NCI-H774 (cell line): ENCODE measurements at regions not wholly inside any gene's neighbourhood (a gene's known extent, or its start where the extent isn't known, plus 50 kb on each side); places are given as distances from the start of the nearest gene placed in this dataset.

Source experiments
- DNase-seq: peaks from one replicate; lab custom pipeline; 2025; lab: John Stamatoyannopoulos, UW

DNA sequence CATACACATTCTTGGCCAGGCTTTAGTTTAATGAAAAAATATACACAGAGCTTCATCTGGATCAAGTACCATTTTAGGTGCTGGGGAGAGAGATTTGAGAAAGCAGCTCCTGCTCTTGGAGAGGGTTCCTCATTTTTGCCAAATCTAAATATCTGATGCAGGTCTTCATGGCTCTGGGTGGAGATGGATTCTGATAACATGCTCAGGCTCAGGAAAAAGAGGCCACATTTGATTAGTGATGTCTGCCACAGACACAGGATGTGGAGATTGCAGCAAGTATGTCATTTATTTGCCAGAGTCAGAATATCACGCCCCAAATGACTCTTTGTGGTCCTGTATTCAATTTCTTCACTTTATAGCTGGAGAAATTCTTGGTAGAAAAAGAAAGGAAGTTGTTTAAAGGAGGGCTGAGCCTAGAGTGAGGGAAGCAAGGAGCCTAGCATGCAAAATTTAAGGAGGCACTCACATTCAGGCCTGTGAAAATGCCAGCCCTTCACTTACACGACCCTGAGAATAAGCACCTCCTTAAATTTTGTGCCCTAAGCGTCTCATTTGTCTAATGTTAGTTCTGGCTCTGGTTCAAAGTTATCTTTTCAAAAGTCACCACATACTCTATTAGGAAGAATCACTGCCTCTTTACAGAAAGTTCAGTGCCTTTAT lies 492.9 kb upstream of the TBX3 start:
- no peak for DNase-seq

DNA sequence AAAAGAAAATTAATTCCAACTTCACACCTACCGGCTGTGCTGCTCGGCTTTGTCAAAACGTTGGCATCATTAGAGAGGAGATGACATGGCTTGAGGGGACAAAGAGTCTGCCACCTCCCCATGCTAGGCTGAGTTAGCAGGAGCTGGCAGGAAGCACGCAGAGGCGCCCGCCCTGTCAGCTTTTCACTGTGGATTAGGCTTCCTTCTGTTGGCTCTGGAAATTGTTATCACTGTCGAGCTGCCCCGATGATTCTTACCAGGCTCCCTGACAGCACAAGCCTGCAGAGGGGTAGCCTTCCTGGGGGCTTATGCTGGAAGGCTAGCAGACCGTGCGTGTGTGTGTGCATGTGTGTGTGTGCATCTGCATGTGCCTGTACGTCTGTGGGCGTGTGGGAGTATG lies 490.9 kb upstream of the TBX3 start:
- DNase-seq = no peak

DNA sequence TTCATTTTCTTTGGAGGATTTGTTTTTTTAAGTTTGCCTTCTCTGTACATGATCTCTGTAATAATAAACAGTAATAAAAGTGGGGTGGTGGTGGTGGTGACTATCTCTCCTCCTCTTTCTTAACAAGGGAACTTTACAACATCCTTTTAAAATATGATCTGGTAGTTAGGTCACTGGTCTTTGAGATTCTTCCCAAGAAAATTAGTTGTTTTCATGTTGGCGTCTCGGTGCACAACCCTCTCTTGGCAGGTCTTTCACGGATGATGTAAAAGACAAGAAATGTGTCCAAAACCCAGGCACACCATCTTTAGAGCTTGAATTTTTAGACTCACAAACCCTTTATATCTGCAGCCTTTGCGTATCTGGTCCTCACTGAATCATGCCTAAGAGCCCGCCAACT lies 488.5 kb upstream of the TBX3 start:
- DNase-seq = no peak

DNA sequence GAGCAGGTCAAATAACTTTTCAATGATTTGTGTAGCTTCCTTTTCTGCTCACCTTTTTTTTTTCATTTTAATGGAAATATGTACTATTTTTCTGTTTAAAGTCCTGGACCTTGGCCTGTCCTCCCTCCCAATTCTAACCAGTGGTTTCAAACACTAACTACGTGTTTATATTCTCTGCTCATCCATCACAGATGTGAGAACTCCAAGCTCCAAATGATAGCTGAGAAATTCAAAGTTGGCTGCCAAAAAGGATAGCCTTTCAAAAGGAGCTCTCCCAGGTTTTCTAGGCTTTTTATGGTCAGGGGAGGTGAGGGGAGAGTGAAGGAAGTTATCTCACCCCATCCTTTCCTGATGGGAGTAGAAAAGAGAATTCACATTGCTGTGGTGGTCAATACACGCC lies 486.0 kb upstream of the TBX3 start:
- DNase-seq = no peak

DNA sequence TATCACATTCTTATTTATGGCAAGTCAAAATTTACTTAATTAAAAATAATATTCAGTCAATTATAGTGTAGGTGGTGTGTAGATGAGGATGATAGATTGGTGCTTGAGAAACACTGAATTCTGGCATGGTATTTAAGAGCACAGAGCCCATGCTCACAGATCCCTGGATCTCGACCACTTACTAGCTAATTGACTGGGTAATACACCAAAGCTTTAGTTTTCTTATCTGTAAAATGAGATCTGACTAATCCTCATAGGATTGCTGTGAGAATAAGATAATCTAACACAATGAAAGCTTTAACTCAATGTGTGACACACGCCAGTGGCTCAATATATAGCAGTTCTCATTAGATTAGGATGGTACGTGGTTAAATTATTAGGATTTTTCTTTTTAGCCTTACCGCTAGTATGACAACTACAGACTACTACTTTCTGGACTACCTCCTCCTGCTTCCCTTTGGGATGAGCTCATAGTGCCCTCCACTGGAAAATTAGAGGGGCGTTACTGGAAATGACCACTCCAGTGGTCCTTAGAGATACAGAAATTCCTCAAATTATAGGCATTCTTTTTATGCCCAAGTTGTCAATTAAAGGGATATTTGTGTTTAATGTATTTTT lies 482.8 kb upstream of the TBX3 start:
- no peak for DNase-seq

DNA sequence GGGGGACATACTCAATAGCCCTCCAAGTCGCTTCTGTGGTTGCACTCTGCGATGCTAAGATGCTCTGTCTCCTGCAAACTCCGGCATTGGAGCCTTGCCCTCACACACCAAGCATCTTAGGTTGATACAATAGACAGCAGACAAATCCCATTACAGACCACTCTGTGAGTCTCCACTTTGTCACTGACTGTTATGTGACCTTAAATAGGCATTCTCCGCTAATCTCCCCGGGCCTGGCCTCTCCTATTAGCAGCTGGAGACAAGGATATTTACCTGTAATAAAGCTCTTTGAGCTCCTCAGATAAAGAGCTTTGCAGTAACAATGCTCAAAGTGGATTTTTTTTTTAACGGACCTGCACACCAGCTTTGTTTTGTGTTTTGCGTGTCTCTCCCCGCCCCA lies 479.7 kb upstream of the TBX3 start:
- no peak for DNase-seq

DNA sequence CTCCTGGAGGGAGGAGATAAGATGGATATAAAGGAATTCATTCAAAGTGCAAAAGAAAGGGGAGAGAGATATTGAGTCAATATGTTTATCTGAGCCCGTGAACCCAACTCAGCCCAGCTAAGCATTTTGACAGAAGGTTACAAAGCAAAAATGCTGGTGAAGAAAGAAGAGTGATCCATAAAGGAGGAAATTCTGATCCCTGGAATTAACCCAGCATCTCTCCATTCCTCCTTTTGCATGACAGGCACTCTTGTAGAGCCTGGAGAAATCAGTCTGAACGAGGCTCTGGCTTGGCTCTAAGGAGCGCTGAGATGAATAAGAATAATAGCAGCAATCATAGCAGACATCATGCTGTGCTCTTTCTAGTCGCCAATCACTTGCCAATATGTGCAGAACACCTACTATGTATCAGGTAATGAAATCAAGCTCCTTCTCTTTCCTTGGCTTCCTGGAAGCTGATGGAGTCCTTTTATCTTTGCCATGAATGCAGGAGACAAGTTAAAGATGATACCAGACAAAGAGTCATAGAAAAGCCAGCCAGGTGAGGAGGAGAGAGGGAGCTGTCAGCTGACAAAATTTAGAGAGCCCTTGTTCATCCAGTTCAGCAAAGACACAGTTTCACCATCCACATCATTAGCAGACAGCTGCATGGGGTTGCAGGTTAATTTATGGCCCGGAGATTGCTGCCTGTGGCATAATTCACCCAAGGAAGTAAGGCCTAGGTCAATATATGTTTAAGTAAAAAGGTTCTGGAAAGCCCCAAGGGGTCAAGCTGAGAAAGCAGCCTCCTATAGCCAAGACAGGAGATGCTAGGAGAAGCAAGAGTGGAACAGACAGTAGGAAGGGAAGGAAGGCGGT lies 476.5 kb upstream of the TBX3 start:
- no peak for DNase-seq

DNA sequence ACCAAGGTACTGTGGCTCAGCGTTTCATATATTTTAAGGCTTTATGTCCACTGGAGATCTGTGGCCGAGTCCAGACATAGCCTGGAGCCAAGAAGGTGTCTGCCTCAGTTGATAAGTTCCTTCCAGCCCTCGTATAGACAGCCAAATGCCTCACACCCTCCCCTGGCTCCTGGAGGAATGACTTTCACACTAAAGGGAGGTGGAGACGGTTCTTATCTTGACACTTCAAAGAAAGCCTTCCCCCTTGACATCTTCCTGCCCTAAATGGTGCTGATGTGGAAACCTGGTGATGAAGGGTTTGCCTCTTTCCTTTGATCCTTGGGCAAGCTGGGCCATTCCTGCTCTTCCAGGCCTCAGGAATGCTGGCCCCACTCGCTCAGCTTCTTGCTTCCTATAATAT lies 474.8 kb upstream of the TBX3 start:
- DNase-seq = no peak

DNA sequence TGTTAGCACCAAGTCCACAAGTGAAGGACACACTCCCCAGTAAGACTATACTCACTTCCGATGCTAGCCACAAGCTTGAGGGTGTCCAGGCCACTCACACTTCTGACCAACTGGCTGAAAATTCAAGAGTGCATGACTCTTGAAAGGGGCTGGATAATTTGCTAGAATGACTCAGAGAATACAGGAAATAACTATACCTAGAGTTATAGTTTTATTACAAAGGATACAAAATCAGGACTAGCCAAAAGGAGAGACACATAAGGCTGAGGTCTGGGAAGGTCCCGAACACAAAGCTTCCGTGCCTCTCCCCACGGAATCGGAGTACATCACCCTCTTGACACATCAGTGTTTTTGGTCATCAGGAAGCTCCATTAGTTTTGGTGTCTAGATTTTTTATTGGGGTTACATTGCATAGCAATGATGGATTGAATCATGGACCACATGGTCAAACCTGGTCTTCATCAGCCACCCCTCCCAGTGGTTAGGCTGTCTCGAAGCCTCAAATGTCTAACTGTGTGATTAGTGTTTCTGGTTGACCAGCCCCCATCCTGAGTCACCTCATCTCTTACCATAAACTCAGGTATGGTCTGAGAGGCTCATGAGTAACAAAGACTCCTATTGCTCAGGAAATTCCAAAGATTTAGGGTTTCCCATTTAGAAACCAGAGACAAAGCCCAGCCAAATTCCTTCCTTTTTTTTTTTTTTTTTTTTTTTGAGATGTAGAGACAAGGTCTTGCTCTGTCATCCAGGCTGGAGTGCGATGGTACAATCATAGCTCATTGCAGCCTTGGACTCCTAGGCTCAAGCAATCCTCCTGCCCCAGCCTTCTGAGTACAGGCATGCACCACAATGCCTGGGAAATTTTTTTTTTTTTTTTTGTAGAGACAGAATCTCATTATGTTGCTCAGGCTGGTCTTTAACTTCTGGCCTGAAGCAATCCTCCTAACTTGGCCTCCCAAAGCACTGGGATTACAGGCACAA lies 472.0 kb upstream of the TBX3 start:
- no peak for DNase-seq

DNA sequence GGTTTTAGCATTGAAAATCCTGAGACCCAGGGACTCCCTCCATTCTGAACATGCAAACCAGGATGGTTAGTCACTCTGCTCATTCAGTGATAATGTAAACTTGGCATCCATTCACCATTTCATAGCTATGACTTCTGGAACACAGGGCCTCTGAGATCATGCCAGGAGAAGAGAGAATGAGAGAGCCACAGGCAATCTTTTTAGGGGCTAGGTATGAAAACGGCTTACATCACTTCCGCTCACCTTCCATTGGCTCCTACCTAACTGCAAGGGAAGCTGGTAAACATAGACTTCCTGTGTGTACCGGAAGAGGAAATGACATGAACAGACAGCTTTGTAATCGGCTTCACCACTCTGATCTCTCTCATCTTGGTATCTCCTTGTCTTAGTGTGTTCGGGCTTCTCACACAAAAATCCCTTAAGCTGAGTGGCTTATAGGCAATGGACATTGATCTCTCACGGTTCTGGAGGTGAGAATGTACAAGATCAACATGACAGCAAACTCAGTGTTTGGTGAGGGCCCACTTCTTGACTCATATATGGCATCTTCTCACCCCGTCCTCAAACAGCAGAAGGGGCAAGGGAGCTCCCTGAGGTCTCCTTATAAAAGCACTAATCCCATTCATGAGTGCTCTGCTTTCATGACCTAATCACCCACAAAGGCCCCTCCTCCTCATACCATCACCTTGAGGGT lies 465.9 kb upstream of the TBX3 start:
- no peak for DNase-seq

DNA sequence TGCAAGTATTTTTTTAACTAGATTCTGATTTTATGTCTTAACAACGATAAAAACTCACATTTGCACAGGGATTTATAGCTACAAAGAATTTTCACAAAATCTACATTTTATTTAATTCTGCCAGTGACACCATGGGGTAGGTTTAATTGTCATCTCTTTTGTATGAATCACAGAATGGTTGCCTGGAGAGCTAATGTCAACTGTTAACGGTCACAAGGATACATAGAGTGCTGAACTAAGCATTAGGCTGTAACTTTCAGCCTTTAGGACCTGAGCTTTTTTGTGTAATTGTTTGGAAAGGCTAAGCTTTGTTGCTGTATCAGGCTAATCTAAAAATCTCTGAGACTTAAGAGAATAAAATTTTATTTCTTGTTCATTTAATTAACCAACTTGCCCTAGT lies 465.3 kb upstream of the TBX3 start:
- DNase-seq = no peak

DNA sequence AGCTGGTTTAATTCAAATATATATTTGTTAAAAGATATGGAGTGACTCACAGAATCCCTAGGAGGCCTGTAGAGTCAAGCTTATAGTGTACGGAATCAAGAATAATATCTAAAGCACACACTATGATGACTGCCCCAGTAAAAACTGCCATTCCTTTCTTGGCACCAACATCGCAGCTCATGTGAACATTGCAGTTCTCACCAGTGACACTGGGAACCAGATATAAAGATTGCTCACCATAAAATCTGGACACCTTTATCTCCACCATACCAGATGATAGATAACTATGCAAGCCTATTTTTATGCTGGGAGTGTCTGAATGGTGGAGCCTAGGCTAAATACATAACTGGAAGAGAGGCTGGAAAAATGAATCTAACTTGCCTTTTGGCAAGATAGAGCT lies 463.9 kb upstream of the TBX3 start:
- DNase-seq = no peak

DNA sequence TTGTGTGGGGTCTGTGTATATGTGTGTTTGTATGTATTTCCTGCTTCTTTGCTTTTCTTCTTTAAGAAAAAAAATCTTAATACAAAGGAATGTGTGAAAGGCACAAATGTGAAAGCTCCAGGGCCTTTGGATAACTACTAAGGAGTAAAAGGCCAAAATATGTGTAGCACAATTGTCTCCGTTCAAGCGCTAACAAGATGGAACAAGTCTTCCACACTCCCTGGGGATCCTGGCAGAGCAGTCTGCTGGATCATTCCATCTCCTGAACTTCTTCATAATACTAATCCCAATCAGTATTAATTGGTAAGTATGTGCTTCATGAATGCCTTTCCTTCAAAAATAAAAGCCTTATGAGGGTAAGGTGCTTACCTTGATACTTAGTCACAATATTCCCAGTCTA lies 462.5 kb upstream of the TBX3 start:
- DNase-seq = no peak

DNA sequence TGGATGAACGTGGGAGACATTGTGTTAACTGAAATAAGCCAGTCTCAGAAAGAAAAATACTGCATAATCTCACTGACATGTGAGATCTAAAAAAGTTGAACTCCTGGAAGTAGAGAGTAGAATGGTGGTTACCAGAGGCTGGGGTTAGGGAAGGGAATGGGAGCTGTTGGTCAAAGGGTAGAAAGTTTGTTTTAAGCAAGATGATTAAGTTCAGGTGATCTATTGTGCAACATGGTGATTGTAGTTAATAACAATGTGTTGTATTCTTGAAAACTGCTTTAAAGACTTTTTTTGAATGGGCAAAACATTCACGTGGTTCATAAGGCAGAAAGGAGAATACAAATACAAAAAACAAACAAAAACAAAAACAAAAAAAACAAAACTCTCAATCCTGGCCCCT lies 460.4 kb upstream of the TBX3 start:
- no peak for DNase-seq

DNA sequence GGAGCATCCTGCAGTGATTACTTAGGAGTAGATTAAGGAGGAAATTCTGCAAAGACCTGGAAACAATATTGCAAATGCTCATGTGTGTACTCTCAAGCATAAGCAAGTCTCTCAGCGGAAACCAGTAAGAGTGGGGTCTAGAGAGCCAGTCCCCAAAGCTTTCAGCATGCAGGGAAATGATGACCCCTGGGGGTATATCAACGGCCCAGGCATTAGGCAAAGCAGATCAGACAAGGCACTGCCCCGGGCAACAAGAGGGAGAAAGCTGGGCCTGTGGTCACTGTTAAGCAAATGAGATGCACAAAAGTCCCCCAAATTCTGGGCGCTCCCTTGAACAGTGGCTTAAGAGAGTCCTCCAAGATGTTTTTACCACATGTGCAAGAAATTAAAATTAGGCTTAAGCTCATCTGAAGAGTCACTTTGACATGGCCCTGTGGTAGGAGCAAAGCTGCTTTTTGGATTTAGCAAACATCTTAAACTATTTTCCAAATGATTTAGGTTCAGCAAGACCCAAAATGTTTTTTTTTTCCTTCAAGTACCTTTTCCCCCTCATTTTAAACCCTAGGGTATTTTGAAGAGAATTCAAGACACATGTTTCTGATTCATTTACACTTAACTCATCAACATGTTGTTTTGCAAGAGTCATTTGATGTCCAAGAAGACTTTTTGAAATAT lies 457.1 kb upstream of the TBX3 start:
- no peak for DNase-seq

DNA sequence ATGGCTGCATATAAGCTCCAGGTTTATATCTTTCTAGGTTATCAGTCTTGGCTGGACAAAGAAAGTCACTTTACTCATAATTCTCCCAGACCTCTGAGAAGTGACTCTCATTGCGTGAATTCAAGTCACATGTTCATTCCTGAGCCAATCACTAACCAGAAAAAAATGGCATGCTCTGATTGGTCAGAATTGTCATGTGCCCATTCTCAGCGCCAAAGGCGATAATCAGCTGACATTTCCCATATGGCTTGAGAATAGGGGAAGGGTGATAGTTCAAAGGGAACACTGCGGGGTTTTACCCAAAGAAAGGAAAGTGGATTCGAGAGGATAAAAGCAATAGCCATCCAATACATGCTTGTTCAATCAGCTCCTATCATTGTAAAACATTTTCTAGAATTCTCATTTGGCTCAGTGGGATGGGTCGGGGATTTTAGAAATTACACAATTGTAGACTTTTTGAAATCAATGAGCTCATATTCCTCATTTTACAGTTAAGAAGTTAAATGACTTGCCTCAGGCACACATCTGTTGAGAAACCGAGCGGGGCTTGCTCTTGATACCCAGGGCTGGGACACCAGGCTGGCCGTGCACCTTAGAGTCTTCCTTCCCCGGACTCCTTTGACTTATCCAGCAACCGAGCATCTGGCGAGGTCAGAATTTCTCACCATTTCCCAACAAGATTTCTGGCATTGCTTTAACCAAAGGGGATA lies 454.0 kb upstream of the TBX3 start:
- no peak for DNase-seq

DNA sequence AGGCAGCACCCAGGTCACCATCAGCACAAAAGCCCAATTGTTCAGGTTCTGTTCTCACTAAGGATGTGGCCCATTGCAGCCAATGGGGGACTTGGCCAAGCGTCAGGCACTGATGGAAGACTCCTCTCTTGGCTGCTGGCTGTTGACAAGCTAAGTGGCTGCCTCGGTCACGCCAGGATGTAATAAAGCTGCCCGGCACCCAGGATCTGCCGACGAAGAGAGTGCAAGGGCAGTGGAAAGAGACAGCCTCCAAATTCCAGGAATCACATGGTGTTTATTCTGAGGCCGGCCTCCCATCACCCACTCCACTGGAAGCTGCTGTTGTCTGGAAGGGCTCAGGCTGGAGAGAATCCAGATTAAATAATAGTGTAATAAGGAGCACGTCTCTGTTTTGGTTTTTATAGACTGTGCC lies 451.8 kb upstream of the TBX3 start:
- DNase-seq = peak; percentile 38

DNA sequence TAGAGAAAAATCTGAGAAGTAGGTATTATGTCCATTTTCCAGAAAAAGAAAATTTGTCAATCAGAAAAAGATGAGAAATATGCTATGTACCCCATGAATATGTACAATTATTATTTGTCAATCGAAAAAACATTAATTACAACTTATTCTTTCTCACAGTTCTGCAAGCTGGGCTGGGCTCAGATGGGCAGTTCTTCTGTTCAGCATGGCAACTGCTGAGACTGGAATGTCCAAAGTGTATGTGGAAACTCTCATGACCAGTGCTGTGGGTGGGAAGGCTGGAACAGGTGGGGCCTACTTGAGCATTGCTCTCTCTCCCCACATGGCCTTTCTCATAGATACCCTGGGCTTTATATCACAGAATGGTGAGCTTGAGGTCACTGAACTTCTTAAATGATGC lies 450.3 kb upstream of the TBX3 start:
- no peak for DNase-seq

DNA sequence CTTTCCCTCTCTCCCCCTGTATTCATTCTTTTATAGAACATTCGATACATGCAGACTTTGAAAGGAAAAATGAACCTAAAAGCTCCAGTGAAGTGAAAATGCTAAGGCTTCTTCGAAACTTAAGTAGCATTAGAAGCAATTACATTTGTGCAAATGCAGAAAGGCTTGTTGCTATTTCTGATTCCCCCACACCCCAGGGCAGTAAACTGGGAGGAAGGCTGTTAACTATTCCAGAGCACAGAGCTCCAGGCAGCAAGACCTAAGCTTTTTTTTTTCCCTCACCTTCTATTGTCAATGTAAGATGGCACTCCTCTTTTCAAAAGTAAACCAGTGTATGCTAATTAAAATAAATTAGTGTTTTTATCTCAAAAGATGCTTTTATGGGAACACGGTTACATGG lies 448.9 kb upstream of the TBX3 start:
- no peak for DNase-seq

DNA sequence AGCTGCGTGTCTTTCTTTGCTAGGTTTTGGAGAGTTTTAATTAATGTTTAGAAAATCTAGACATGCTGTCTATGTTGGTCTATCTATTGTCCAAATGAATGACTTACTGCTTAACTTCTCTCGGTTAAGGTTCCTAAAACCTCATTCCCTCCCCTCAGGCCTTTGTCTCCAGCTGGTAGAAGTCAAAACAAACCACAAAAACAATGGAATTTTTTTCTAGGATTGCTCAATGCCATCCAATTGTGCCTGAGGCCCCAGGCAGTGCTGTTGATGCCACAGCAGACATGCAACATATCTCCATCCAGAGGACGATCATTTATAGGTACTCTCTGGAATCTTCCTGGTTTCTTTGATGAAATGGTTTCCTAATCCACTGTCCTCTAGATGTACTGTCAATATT lies 448.2 kb upstream of the TBX3 start:
- DNase-seq = no peak
